GM12878 (cell line): ENCODE measurements at regions not wholly inside any gene's neighbourhood (a gene's known extent, or its start where the extent isn't known, plus 50 kb on each side); places are given as distances from the start of the nearest gene placed in this dataset.

ENCODE experiments used
- CHD2 ChIP-seq: IDR thresholded peaks from 2 replicates; pipeline ENCODE4 v1.6.1; 2011; ENCODE audit warnings: low read depth, low read length, improper control_type of control experiment, borderline replicate concordance
- JUNB ChIP-seq: IDR thresholded peaks from 2 replicates; pipeline ENCODE4 v1.6.1; 2016; ENCODE audit warnings: antibody characterized with exemption, mild to moderate bottlenecking
- NR2F1 ChIP-seq: fragments of 450-650 bp; conservative IDR thresholded peaks from 2 replicates; pipeline ENCODE4 v1.6.1; 2017; ENCODE audit warnings: mild to moderate bottlenecking
- POLR2AphosphoS5 ChIP-seq: IDR thresholded peaks from 2 replicates; pipeline ENCODE4 v1.6.1; 2011; ENCODE audit warnings: mild to moderate bottlenecking, low read length, inconsistent platforms
- YY1 ChIP-seq: IDR thresholded peaks from 2 replicates; pipeline ENCODE4 v1.6.1; 2011; ENCODE audit warnings: low read depth, mild to moderate bottlenecking, low read length
- ZZZ3 ChIP-seq: IDR thresholded peaks from 2 replicates; pipeline ENCODE4 v1.6.1; 2011; ENCODE audit warnings: low read depth; ENCODE audit not compliant: control insufficient read depth, insufficient read length
- TF ChIP-seq, protein P1 (sequence below): IDR thresholded peaks from 2 replicates; pipeline ENCODE4 v1.6.1; 2012; ENCODE audit warnings: mild to moderate bottlenecking, low read depth, low read length

DNA sequence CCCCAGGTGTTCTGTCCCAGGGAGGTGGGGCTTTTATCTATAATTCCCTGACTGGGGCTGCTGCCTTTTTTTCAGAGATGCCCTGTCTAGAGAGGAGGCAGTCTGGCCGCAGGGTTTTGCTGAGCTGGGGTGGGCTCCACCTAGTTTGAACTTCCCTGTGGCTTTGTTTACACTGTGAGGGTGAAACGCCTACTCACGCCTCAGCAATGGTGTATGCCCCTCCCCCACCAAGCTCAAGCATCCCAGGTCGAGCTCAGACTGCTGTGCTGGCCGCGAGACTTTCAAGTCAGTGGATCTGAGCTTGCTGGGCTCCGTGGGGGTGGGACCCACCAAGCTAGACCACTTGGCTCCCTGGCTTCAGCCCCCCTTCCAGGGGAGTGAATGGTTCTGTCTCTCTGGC is 124.3 kb downstream of the CENPF start:
- TF ChIP-seq ZZZ3: no peak
- TF ChIP-seq CHD2: no peak
- no peak for TF ChIP-seq YY1
- TF ChIP-seq, protein P1, sequence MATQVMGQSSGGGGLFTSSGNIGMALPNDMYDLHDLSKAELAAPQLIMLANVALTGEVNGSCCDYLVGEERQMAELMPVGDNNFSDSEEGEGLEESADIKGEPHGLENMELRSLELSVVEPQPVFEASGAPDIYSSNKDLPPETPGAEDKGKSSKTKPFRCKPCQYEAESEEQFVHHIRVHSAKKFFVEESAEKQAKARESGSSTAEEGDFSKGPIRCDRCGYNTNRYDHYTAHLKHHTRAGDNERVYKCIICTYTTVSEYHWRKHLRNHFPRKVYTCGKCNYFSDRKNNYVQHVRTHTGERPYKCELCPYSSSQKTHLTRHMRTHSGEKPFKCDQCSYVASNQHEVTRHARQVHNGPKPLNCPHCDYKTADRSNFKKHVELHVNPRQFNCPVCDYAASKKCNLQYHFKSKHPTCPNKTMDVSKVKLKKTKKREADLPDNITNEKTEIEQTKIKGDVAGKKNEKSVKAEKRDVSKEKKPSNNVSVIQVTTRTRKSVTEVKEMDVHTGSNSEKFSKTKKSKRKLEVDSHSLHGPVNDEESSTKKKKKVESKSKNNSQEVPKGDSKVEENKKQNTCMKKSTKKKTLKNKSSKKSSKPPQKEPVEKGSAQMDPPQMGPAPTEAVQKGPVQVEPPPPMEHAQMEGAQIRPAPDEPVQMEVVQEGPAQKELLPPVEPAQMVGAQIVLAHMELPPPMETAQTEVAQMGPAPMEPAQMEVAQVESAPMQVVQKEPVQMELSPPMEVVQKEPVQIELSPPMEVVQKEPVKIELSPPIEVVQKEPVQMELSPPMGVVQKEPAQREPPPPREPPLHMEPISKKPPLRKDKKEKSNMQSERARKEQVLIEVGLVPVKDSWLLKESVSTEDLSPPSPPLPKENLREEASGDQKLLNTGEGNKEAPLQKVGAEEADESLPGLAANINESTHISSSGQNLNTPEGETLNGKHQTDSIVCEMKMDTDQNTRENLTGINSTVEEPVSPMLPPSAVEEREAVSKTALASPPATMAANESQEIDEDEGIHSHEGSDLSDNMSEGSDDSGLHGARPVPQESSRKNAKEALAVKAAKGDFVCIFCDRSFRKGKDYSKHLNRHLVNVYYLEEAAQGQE: no peak
- no peak for TF ChIP-seq NR2F1
- no peak for TF ChIP-seq POLR2AphosphoS5
- no peak for TF ChIP-seq JUNB
